WTC11 (cell line): ENCODE measurements at regions not wholly inside any gene's neighbourhood (a gene's known extent, or its start where the extent isn't known, plus 50 kb on each side); places are given as distances from the start of the nearest gene placed in this dataset.
"Not testable (repeated sequence)": the region's sequence is repeated elsewhere in the genome, so short reads cannot be mapped to it uniquely, and the experiment has no call there.

Experiments used
- HMGXB4 ChIP-seq: sonication (generic); formaldehyde crosslinking; IDR thresholded peaks from 2 replicates; pipeline ENCODE4 v1.8.1; 2023; ENCODE audit warnings: mild to moderate bottlenecking, moderate library complexity, missing genetic modification reagents
- TF ChIP-seq, protein P1 (sequence below): sonication (generic); formaldehyde crosslinking; IDR thresholded peaks from 2 replicates; pipeline ENCODE4 v1.8.0; 2022; ENCODE audit warnings: mild to moderate bottlenecking, missing genetic modification reagents
- TF ChIP-seq, protein P2 (sequence below): fragments of 200-600 bp; IDR thresholded peaks from 2 replicates; pipeline ENCODE4 v1.8.0; 2022; ENCODE audit warnings: antibody characterized with exemption

DNA sequence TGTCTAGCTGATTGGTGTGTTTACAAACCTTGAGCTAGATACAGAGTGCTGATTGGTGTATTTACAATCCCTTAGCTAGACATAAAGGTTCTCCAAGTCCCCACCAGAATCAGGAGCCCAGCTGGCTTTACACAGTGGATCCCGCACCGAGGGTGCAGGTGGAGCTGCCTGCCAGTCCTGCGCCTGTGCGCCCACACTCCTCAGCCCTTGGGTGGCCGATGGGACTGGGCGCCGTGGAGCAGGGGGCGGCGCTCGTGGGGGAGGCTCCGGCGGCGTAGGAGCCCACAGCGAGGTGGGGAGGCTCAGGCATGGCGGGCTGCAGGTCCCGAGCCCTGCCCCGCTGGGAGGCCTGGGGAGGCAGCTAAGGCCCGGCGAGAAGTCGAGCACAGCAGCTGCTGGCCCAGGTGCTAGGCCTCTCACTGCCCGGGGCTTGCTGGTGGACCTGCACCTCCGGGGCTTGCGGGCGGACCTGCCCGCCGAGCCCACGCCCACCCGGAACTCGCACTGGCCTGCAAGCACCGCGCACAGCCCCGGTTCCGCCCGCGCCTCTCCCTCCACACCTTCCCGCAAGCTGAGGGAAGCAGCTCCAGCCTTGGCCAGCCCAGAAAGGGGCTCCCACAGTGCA, 51.0 kb upstream of the CDYL start:
- TF ChIP-seq, protein P1, sequence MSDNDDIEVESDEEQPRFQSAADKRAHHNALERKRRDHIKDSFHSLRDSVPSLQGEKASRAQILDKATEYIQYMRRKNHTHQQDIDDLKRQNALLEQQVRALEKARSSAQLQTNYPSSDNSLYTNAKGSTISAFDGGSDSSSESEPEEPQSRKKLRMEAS (CRISPR knock-in tag) = not testable (repeated sequence)
- not testable (repeated sequence) for TF ChIP-seq HMGXB4 (CRISPR knock-in tag)
- TF ChIP-seq, protein P2, sequence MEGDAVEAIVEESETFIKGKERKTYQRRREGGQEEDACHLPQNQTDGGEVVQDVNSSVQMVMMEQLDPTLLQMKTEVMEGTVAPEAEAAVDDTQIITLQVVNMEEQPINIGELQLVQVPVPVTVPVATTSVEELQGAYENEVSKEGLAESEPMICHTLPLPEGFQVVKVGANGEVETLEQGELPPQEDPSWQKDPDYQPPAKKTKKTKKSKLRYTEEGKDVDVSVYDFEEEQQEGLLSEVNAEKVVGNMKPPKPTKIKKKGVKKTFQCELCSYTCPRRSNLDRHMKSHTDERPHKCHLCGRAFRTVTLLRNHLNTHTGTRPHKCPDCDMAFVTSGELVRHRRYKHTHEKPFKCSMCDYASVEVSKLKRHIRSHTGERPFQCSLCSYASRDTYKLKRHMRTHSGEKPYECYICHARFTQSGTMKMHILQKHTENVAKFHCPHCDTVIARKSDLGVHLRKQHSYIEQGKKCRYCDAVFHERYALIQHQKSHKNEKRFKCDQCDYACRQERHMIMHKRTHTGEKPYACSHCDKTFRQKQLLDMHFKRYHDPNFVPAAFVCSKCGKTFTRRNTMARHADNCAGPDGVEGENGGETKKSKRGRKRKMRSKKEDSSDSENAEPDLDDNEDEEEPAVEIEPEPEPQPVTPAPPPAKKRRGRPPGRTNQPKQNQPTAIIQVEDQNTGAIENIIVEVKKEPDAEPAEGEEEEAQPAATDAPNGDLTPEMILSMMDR = not testable (repeated sequence)
